ENCODE measurements at regions not wholly inside any gene's neighbourhood (a gene's known extent, or its start where the extent isn't known, plus 50 kb on each side); places are given as distances from the start of the nearest gene placed in this dataset.
"Not testable (repeated sequence)": the region's sequence is repeated elsewhere in the genome, so short reads cannot be mapped to it uniquely, and the experiment has no call there.

GRCh38 chr21:28281357-28281756, 711.3 kb downstream of the LTN1 start:
- not testable (repeated sequence) for DNase-seq (ENCODE audit: low read depth)

GRCh38 chr21:28280611-28281010, 712.1 kb downstream of the LTN1 start:
- no peak for DNase-seq (ENCODE audit: low read depth)

DNA sequence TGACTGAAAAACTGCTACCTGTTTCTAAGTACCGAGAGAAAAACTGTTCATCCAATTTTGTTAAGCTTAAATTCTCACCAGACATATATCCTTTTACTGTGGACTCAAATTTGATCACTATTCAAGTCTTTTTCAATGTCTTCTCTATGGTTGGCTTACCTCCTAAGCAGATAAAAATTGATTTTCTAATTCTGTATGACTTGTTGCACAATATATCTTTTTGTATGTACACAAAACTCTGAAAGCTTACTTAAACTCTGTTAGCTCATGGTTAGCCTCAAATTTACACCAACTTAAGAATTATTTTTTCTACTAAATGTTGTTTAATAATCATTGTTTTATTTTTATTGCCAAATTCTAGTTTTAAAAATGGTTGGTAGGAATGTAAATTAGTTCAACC, 715.4 kb downstream of the LTN1 start:
- DNase-seq (ENCODE audit: low read depth) = no peak

DNA sequence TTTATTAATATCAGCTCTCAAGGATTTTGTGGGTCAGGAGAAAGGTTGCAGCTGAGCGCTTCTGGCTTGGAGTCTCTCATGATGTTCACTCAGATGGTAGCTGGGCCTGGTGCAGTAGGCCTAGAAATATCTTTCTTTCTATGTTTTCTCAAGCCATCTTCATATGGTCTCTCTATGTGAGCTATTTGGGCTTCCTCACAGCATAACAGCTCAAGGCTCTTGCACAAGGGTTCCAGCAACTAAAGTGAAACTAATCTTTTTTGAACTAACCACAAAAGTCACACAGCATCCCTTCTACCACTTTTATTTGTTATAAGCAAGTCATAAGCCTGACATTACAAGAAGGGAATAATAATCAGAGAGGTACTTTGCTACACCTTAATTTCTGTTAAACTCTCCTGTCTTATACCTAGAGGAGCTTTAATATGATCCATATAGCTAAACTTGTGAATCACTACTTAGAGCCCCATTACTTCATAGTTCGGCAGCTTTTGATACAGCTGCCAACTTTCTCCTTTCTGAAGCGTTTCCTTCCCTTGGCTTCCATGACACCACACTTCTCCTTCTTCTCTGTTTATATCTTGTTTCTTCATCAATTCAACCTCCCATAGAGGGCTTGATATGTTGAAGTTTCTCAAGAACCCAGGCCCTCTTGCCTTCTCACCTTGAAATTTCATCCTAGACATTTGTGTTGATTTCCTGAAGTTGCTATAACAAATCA, 720.2 kb downstream of the LTN1 start:
- no peak for DNase-seq (ENCODE audit: low read depth)

DNA sequence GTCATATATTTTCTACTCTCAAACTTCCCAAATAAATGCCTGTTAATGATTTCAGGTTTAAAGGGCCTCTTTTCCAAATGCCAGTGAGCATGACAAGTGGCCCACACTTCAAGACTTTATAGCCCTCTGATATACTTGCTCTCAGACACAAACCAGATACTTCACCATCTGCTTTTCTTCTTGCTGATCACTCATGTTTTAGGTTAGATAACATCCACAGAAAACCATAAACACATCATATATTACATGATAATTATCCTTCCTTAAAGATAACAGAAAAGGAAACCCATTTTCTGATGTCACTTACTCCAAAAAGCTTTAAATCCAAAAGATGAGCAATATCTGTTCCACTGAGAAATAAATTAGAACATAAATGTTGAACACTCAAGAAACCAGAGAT, 723.5 kb downstream of the LTN1 start:
- no peak for DNase-seq (ENCODE audit: low read depth)

DNA sequence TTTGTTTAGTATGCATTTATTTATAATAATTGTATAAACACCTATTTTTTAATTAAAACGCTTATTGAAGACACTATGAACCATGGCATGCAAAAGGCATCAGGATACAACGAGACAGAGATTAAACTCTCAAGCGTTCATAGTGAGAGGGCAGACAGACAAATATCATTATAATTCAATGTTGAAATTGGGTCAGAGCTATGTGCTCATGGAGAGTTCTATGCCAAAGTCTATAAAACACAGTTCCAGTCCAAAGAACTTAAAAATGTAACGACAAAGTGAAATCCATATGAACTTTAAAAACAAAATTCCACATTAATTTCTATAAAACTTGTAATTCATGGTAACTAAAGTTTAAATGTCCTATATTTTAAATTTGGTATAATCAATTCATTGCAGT, 724.0 kb downstream of the LTN1 start:
- no peak for DNase-seq (ENCODE audit: low read depth)

- no peak for DNase-seq (ENCODE audit: low read depth)
Measured at GRCh38 chr21:28267449-28267848, 725.2 kb downstream of the LTN1 start.

DNA sequence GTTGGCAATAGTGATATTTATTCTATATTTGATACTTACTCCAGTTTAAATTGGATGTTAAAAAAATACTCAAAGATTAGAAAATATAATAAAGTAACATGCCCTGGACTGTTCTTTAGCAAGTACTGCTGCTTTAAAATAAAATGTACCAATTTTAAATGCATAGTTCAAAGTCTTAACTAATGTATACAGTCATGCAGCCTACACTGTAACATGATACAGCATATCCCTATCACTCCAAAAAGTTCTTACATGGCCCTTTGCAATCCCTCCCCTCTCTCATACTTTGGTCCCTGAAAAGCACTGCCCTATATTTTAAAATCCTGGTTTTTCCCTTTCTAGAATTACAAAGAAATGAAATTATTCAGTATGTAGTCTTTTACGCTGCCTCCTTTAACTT, 726.6 kb downstream of the LTN1 start:
- no peak for DNase-seq (ENCODE audit: low read depth)

DNA sequence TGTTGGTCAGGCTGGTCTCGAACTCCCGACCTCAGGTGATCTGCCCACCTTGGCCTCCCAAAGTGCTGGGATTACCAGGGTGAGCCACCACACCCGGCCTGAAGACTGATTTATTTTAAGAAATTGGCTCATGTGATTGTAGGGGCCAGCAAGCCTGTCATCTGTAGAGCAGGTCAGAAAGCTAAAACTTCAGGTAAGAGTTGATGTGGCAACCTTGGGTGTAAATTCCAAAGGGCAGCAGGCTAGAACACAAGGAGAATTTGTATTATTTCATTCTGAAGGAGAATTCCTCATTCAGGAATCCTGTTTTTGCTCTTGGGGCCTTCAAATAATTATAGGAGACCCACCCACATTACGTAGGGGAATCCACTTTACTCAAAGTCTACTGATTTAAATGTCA, 728.7 kb downstream of the LTN1 start:
- no peak for DNase-seq (ENCODE audit: low read depth)

DNA sequence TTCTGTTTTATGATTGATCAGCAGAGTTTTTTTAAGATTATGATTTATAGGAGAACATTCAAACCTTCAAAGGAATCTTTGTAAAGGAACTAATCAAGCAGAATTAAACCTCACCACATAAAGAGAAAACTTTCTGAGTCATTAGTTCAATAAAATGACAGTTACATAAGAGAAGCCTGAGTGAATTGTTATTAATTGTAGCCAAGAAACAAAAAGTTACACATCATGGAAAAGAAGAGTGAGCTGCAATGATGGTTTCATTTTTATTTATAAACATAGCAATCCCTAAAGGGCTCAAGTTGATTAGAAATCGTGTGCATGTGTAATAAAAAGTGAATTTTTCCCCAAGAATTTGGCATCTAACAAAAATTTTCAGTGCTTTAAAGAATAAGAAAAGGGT, 731.4 kb downstream of the LTN1 start:
- DNase-seq (ENCODE audit: low read depth) = no peak

GRCh38 chr21:28257276-28257675, 735.4 kb downstream of the LTN1 start:
- DNase-seq (ENCODE audit: low read depth) = no peak

- no peak for DNase-seq (ENCODE audit: low read depth)
Measured at GRCh38 chr21:28256837-28257236, 735.8 kb downstream of the LTN1 start.

DNA sequence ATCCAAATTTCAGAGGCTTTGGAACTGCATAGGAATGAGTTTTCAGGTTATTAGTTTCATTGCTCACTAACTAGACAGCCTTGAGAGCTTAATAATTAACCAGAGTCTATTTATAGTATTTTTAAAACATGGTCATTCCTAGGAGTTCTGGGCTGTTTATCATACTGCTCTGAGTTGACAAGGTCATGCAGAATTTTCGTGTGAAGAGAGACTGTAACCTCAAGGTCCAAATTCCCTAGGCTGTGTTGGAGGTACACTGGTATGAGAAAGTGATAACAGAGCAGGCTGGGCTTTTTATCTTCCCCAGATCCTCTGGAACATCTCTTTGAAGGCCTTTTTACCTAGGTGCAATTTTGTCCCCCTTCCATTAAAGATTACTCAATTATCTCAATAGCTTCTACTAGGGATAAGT, 736.3 kb downstream of the LTN1 start:
- no peak for DNase-seq (ENCODE audit: low read depth)

DNA sequence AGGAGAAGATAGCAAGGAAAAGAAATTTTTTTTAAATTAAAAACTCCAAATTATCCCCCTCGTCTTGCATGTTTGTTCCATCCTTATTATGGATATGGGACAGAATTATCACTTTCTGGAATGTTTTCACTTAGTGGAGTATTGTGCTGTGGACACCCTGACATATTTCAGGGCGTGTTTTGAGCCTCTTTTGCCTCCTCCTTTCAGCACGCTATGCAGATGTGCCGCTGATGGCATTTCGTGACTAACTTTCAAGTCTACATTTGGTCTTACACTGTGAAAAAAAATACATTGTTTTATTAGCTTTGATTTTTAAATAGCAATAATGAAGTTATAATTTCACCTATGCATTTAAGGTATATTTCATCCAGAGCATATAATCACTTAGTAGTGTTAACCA, 738.7 kb downstream of the LTN1 start:
- no peak for DNase-seq (ENCODE audit: low read depth)

- DNase-seq (ENCODE audit: low read depth) = no peak
Measured at GRCh38 chr21:28253338-28253737, 739.3 kb downstream of the LTN1 start.

DNA sequence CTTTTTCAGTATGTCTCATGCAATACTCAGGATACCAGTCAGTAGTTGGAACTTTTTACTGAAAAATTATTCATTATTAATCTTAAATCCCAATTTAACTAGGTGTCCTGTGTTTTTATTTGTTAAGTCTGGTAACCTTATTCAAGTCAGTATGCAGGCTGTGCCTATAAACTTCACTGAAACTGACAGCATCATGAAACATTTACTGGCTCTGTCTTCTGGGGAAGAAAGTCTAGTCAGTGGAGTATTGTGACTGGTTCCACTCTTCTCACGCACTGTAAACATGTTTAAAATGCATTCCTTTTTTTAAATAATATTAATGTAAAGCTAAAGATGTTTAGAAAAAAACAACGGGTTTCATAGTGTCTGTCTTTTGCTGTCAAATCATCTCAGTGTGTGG, 739.7 kb downstream of the LTN1 start:
- no peak for DNase-seq (ENCODE audit: low read depth)

DNA sequence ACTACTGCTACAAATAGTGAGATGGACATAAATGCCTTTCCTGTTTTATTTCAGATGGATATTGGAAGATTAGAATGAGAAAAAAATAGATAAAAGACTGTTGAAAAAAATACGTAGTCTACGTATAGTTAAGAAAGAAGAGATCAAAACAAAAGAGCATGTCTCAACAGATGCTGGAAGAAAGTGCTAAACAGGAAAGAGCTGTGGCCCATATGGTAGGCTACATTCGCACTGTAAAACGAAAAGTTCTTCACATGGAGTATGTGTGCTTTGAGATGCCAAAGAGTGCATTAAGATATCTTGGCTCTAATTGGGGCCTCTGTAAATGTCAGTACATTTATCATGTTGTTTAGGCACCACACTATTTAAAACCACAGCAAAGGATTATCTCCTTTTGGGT, 741.7 kb downstream of the LTN1 start:
- DNase-seq (ENCODE audit: low read depth) = no peak

DNA sequence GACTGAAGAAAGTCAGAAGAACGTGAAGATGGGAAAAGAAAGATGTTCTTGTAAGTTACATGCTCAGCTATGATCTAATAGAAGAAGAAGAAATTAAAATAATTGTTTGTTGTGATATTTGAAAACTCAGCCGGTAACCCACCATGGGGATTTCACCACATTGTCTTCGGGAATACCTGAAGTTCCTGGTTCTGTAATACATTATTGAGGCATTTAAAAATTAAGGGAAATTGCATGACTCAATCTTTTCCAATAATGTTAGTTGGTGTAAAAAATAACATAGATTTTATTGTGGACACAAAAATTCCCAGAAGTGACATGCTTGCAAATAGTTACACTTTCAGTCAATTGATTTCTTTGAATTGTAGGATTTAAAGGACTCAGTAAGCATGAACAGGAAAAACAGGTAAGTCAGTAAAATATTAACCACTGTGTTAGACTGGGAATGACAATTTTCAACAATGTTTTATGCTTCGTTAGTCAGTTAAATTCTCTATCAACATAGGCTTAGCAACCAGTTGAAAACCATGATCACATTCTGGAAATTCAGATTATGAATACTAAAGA, 745.1 kb downstream of the LTN1 start:
- no peak for DNase-seq (ENCODE audit: low read depth)

- DNase-seq (ENCODE audit: low read depth) = no peak
Measured at GRCh38 chr21:28240586-28240985, 752.1 kb downstream of the LTN1 start.

GRCh38 chr21:28239340-28239739, 753.3 kb downstream of the LTN1 start:
- DNase-seq (ENCODE audit: low read depth) = no peak

DNA sequence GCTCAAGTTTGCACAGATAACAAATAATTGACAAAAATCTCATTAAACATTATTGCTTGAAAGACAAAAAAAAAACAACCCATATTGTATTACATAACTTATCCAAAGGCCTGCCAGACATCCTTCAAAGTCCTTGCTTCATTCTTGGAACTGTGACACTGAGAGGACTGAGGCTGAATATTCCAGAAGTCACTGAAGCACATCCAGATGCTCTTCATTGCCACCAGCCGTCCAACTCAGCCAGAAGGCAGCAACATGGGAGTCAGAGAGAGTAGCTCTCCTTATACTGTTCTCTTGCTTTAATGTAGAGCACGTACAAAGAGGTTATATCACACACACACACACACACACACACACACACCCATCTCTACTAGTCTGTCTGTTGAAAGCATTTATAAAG, 755.0 kb downstream of the LTN1 start:
- DNase-seq (ENCODE audit: low read depth) = no peak

DNA sequence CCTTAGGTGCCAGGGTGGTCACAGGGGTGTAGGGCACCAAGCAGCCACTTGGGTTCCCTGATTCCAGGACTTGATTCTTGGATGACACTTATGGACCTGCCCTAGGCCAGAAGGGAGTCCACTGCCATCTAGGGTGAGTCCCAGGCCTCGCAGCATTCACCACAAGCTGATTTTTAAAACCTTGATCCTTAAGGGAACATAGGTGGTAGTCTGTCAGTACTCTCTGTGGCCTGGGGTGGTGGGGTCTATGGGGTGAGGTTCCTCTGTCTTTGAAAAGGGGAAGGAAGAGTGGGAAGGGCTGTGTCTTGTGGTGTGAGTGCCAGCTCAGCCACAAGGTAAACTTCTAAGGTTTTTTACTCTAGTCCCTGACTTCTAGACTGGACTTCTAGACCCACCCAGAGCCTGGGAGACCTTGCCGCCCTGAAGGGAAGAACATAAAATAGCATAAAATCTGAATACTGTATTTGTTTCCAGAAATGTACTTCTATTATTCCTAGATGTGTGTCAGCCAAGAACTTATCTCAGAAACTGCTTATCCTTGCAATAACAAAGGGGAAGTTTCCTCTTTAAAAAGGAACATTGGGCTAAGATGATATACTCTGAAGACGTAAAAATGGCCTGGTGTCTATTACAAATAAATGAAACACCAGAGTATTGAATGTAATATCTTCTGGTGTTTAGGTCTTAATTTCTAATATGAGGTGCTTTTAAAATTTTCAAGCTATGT, 757.3 kb downstream of the LTN1 start:
- no peak for DNase-seq (ENCODE audit: low read depth)

DNA sequence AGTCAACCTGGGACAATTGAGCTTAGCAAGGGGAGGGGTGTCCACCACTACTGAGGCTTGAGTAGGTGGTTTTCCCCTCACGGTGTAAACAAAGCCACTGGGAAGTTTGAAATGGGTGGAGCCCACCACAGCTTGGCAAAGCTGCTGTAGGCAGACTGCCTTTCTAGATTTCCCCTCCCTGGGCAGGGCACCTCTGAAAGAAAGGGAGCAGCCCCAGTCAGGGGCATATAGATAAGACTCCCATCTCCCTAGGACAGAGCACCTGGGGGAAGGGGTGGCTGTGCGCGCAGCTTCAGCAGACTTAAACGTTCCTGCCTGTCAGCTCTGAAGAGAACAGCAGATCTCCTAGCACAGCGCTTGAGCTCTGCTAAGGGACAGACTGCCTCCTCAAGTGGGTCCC, 758.4 kb downstream of the LTN1 start:
- no peak for DNase-seq (ENCODE audit: low read depth)

All from activated T-helper 1 cell treated with Interleukin-2 at 50 U/mL for 16 hours (primary cell).